ENCODE measurements at regions not wholly inside any gene's neighbourhood (a gene's known extent, or its start where the extent isn't known, plus 50 kb on each side); places are given as distances from the start of the nearest gene placed in this dataset.

DNA sequence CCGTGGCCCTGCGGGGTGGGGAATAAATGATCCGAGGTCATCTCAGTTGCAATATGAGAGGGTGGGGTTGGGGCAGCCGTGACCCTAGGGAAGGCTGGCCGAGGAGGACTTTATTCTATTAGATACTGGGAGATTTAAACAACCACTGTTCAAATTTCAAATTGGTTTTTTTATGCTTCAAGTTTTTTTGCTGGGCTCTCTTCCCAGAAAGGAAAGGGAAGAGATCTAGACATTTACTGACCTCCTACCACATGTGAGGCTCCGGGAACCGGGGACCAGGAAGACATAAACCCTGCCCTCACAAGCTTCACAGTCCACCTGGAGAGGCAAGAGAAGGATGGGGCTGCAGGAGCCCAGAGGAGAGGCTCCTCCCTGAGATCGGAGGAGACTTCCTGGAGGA lies 207.3 kb downstream of the FOXD2 start:
- Histone ChIP-seq H3K4me3 (no peak overlapping the region), H3K9me3 (no peaks in the 10 kb centered on the region), H3K36me3 (no peaks in the 10 kb centered on the region), H3K4me1 (peaks cover 10% of the 10 kb centered on the region), H3K27ac (no peak overlapping the region), H3K27me3 (no peaks in the 10 kb centered on the region)
- WGBS, result 64% methylated on average over 8 of the region's 8 CpGs
- no peak for DNase-seq (ENCODE audit: low spot score in 2 of 2)
- TF ChIP-seq POLR2AphosphoS5 (IDR thresholded peaks at IDR 0.05) (no peak), EP300 (IDR thresholded peaks at IDR 0.05) (no peak), POLR2A (IDR thresholded peaks at IDR 0.05) (no peak)
- TF ChIP-seq, protein P1, sequence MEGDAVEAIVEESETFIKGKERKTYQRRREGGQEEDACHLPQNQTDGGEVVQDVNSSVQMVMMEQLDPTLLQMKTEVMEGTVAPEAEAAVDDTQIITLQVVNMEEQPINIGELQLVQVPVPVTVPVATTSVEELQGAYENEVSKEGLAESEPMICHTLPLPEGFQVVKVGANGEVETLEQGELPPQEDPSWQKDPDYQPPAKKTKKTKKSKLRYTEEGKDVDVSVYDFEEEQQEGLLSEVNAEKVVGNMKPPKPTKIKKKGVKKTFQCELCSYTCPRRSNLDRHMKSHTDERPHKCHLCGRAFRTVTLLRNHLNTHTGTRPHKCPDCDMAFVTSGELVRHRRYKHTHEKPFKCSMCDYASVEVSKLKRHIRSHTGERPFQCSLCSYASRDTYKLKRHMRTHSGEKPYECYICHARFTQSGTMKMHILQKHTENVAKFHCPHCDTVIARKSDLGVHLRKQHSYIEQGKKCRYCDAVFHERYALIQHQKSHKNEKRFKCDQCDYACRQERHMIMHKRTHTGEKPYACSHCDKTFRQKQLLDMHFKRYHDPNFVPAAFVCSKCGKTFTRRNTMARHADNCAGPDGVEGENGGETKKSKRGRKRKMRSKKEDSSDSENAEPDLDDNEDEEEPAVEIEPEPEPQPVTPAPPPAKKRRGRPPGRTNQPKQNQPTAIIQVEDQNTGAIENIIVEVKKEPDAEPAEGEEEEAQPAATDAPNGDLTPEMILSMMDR (IDR thresholded peaks at IDR 0.05), result no peak

DNA sequence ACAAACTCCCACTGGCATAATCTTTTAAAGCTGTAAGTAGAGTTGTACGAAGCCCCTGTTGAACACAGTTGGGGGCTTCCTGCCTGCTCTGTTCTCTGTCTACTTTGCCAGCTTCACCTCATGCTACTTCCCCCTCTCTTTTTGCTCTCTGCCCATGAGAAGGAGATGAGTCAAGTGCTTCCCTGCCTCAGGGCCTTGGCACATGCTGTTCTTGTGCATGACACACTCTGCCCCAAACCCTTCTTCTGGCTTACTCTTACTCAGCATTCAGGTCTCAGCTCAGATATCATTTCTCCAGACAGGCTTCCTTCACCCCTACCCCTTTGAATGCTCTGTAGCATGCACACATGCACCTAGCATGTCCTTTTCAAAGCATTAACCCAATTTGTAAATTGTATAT lies 208.8 kb downstream of the FOXD2 start:
- DNase-seq (ENCODE audit: low spot score in 2 of 2), result peak in 1 of 2 donors; percentile 15
- 67% methylated on average over 1 of the region's 1 CpG for WGBS

DNA sequence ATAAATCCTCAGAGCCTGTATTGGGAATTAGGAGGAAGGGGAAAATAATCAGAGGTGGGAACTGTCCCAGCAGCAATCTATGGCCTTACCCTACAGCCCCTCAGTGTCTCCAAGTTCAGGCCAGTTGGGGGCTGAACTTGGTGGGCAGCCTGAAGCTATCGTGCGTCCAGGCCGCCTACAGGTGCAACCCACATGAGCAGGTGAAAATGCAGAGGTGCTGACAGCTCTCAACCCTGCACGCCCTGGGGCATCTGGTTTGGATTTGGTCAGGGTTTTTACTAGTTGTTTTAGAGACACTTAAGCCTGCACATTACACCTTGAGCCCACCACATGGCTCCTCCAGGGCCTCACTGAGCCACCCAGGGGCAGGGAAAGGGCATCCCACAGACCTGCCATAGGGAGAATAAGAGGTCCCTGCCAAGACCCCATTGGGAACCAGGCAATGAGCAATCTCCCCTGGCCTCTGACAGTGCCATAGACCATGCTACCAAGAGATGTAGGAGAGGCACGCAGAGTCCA lies 209.5 kb downstream of the FOXD2 start:
- H3K27ac ChIP-seq, result no peak overlapping the region
- H3K36me3 ChIP-seq, result no peaks in the 10 kb centered on the region
- no peaks in the 10 kb centered on the region for H3K27me3 ChIP-seq
- H3K4me3 ChIP-seq, result no peak overlapping the region
- DNase-seq (ENCODE audit: low spot score in 2 of 2), result peak; percentile 28 to 69
- WGBS, result 75% methylated on average over 5 of the region's 5 CpGs
- TF ChIP-seq POLR2A (IDR thresholded peaks at IDR 0.05) (no peak), POLR2AphosphoS5 (IDR thresholded peaks at IDR 0.05) (no peak), EP300 (IDR thresholded peaks at IDR 0.05) (no peak)
- TF ChIP-seq, protein P1 (IDR thresholded peaks at IDR 0.05), result no peak
- H3K4me1 ChIP-seq, result peaks cover 10% of the 10 kb centered on the region
- H3K9me3 ChIP-seq, result no peaks in the 10 kb centered on the region

More for the DNA sequence above, 208.8 kb downstream of the FOXD2 start:
- H3K4me3 ChIP-seq, result no peak overlapping the region
- H3K27me3 ChIP-seq, result no peaks in the 10 kb centered on the region
- no peaks in the 10 kb centered on the region for H3K9me3 ChIP-seq
- peaks cover 10% of the 10 kb centered on the region for H3K4me1 ChIP-seq
- H3K27ac ChIP-seq, result no peak overlapping the region
- no peaks in the 10 kb centered on the region for H3K36me3 ChIP-seq
- TF ChIP-seq, protein P1 (IDR thresholded peaks at IDR 0.05), result no peak
- TF ChIP-seq POLR2A (IDR thresholded peaks at IDR 0.05) (no peak), EP300 (IDR thresholded peaks at IDR 0.05) (no peak), POLR2AphosphoS5 (IDR thresholded peaks at IDR 0.05) (no peak)

DNA sequence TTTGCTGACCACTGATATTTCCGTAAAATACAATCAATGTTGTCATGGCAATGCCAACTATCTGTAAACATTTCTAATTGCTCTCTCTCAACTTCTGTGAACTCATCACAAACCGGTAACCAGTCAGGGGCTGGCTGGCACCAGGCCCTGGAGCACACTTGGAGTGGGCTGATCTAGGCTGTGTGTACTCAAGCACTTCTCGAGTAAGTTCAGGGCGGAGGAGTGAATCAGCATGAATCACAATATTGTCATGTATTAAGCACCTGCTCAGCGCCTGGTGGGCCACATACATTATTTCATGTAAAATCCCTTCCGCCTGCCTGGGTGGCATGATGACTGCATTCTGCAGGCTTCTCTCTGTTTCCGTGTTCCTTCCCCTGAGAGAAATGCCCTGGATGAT lies 212.4 kb downstream of the FOXD2 start:
- Histone ChIP-seq H3K4me3 (no peak overlapping the region), H3K27me3 (peaks cover 6% of the 10 kb centered on the region), H3K36me3 (no peaks in the 10 kb centered on the region), H3K27ac (no peak overlapping the region), H3K9me3 (no peaks in the 10 kb centered on the region), H3K4me1 (peaks cover 3% of the 10 kb centered on the region)
- TF ChIP-seq, protein P1 (IDR thresholded peaks at IDR 0.05), result no peak
- TF ChIP-seq POLR2A (IDR thresholded peaks at IDR 0.05), result no peak
- TF ChIP-seq EP300 (IDR thresholded peaks at IDR 0.05), result no peak
- TF ChIP-seq POLR2AphosphoS5 (IDR thresholded peaks at IDR 0.05), result no peak
- DNase-seq (ENCODE audit: low spot score in 2 of 2), result peak; percentile 24 to 41
- WGBS, result 66% methylated on average over 7 of the region's 7 CpGs

DNA sequence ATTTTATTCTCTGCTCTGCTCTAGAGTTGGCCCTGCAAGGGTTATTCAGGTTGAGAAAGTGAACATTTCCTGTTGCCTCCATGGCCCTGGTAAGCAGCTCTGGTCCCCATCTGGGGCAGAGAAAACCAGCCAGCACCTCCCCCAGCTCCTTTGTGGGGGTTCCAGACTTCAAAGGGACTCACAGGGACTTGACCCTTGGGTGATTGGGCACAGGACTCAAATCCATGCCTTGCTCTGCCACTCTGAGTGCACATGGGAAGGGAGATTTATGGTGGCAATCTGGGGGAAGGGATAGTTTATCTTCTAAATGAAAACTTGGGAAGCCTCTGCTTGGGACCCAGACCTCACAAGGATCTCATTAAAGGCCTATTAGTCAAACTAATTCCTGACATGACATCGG lies 212.8 kb downstream of the FOXD2 start:
- TF ChIP-seq POLR2AphosphoS5 (IDR thresholded peaks at IDR 0.05) (no peak), EP300 (IDR thresholded peaks at IDR 0.05) (no peak), POLR2A (IDR thresholded peaks at IDR 0.05) (no peak)
- TF ChIP-seq, protein P1 (IDR thresholded peaks at IDR 0.05), result no peak
- Histone ChIP-seq H3K4me3 (no peak overlapping the region), H3K27ac (no peak overlapping the region), H3K27me3 (peaks cover 6% of the 10 kb centered on the region), H3K36me3 (no peaks in the 10 kb centered on the region), H3K4me1 (no peaks in the 10 kb centered on the region), H3K9me3 (no peaks in the 10 kb centered on the region)
- peak in 1 of 2 donors; percentile 23 for DNase-seq (ENCODE audit: low spot score in 2 of 2)
- WGBS, result 60% methylated on average over 1 of the region's 1 CpG

Data from suprapubic skin (tissue), 4 donors.